Body of pancreas (tissue), 4 donors: ENCODE measurements at regions not wholly inside any gene's neighbourhood (a gene's known extent, or its start where the extent isn't known, plus 50 kb on each side); places are given as distances from the start of the nearest gene placed in this dataset.
A peak's percentile ranks its signal among the peaks of the same experiment; 100 is the strongest.

ENCODE experiments used
- ATAC-seq: fragments of 150-250 bp; one replicate; pipeline ENCODE4 v1.9.1; 2016
- DNase-seq, 4 donors: peaks; one replicate each; pipeline ENCODE4 v3.0.0-alpha.2; 2019
- H3K27ac ChIP-seq, 4 donors: fragments of 200-600 bp; sonication (generic); 1 replicate in 3 of 4; 2 replicates in 1 of 4; pipeline versions ENCODE4 v1.5.1 to v1.6.1; 2016 to 2019; ENCODE audit warnings: mild to moderate bottlenecking in 1 of 4, mixed read lengths in 1 of 4, moderate library complexity in 1 of 4
- H3K27me3 ChIP-seq, 2 donors: fragments of 200-600 bp; sonication (generic); one replicate each; pipeline ENCODE4 v1.6.0; 2016; ENCODE audit warnings: mild to moderate bottlenecking in 1 of 2
- H3K36me3 ChIP-seq, 2 donors: fragments of 200-600 bp; sonication (generic); replicated peaks in 1 of 2; 2 replicates each; pipeline ENCODE4 v1.5.1; 2016; ENCODE audit warnings: low read depth in 2 of 2; ENCODE audit not compliant: insufficient read depth in 1 of 2
- H3K4me1 ChIP-seq: fragments of 200-600 bp; sonication (generic); one replicate; pipeline ENCODE4 v1.6.0; 2016
- H3K4me3 ChIP-seq, 2 donors: fragments of 200-600 bp; sonication (generic); 1 replicate in 1 of 2; 2 replicates in 1 of 2; pipeline ENCODE4 v1.5.1; 2016 to 2019
- H3K9me3 ChIP-seq, 3 donors: fragments of 200-600 bp; sonication (generic); 1 replicate in 2 of 3; 2 replicates in 1 of 3; pipeline ENCODE4 v1.5.1; 2016
- CTCF ChIP-seq, 7 experiments: fragments of 450-650 bp in 4 of 7; fragments of 200-600 bp in 3 of 7; sonication (generic) in 3 of 7; IDR thresholded peaks; one replicate each; pipeline ENCODE4 v1.5.1; 2016 to 2019; ENCODE audit warnings: antibody characterized with exemption in 7 of 7
- POLR2A ChIP-seq, 3 donors: fragments of 450-650 bp; IDR thresholded peaks; one replicate each; pipeline ENCODE4 v1.6.1; 2016; ENCODE audit warnings: antibody characterized with exemption in 3 of 3, mild to moderate bottlenecking in 2 of 3
- WGBS, 2 donors: methylation state at CpG; one replicate each; pipeline ENCODE4 v1.1.5; 2017; 5-methylcytosine and 5-hydroxymethylcytosine counted together
- intact Hi-C: fragments of 100-400 bp; cut with DNase I; formaldehyde crosslinking; loops from one replicate; pipeline ENCODE4 v1.15.1; 2023

GRCh38 chr12:76247026-76247646, 101.1 kb downstream of the BBS10 start:
- Histone ChIP-seq H3K4me3 (no peak overlapping the region), H3K27me3 (no peaks in the 10 kb centered on the region), H3K27ac (no peak overlapping the region), H3K9me3 (no peaks in the 10 kb centered on the region), H3K4me1 (no peaks in the 10 kb centered on the region), H3K36me3 (no peaks in the 10 kb centered on the region)
- TF ChIP-seq CTCF (IDR thresholded peaks at IDR 0.05), result no peak
- TF ChIP-seq POLR2A (IDR thresholded peaks at IDR 0.05), result no peak
- intact Hi-C loops, result no loop called here
- DNase-seq, result peak in 1 of 4 donors; percentile 16
- 52 to 53% methylated on average over 4 of the region's 4 CpGs for WGBS, 2 donors
- ATAC-seq, result no peak

- Histone ChIP-seq H3K4me3 (no peak overlapping the region), H3K4me1 (no peaks in the 10 kb centered on the region), H3K27ac (no peak overlapping the region), H3K36me3 (no peaks in the 10 kb centered on the region), H3K9me3 (no peaks in the 10 kb centered on the region), H3K27me3 (no peaks in the 10 kb centered on the region)
- WGBS, 2 donors, result 46 to 59% methylated on average over 2 of the region's 2 CpGs
- no peak for ATAC-seq
- TF ChIP-seq POLR2A (IDR thresholded peaks at IDR 0.05), result no peak
- TF ChIP-seq CTCF (IDR thresholded peaks at IDR 0.05), result no peak
- DNase-seq, result no peak
- intact Hi-C loops, result no loop called here
These were observed 101.6 kb downstream of the BBS10 start for GRCh38 chr12:76246611-76247010.

GRCh38 chr12:76244300-76244699, 103.9 kb downstream of the BBS10 start:
- Histone ChIP-seq H3K4me3 (no peak overlapping the region), H3K4me1 (no peaks in the 10 kb centered on the region), H3K27ac (no peak overlapping the region), H3K36me3 (no peaks in the 10 kb centered on the region), H3K9me3 (no peaks in the 10 kb centered on the region), H3K27me3 (no peaks in the 10 kb centered on the region)
- ATAC-seq (no peak), DNase-seq (no peak)
- TF ChIP-seq CTCF (IDR thresholded peaks at IDR 0.05) (no peak), POLR2A (IDR thresholded peaks at IDR 0.05) (no peak)
- WGBS, 2 donors, result 71 to 77% methylated on average over 3 of the region's 3 CpGs
- intact Hi-C loops, result no loop called here

- Histone ChIP-seq H3K27me3 (no peaks in the 10 kb centered on the region), H3K4me3 (no peak overlapping the region), H3K36me3 (no peaks in the 10 kb centered on the region), H3K27ac (no peak overlapping the region), H3K4me1 (no peaks in the 10 kb centered on the region), H3K9me3 (no peaks in the 10 kb centered on the region)
- intact Hi-C loops, result no loop called here
- TF ChIP-seq CTCF (IDR thresholded peaks at IDR 0.05) (no peak), POLR2A (IDR thresholded peaks at IDR 0.05) (no peak)
- 83 to 87% methylated on average over 2 of the region's 2 CpGs for WGBS, 2 donors
- ATAC-seq (no peak), DNase-seq (no peak)
These were observed 105.2 kb downstream of the BBS10 start for GRCh38 chr12:76242813-76243550.

GRCh38 chr12:76241371-76241770, 106.8 kb downstream of the BBS10 start:
- TF ChIP-seq CTCF (IDR thresholded peaks at IDR 0.05) (no peak), POLR2A (IDR thresholded peaks at IDR 0.05) (no peak)
- no peaks in the 10 kb centered on the region for H3K9me3 ChIP-seq
- H3K4me1 ChIP-seq, result no peaks in the 10 kb centered on the region
- intact Hi-C loops, result no loop called here
- ATAC-seq, result no peak
- H3K36me3 ChIP-seq, result no peaks in the 10 kb centered on the region
- WGBS, 2 donors, result 78 to 86% methylated on average over 1 of the region's 1 CpG
- H3K27ac ChIP-seq, result no peak overlapping the region
- no peaks in the 10 kb centered on the region for H3K27me3 ChIP-seq
- H3K4me3 ChIP-seq, result no peak overlapping the region
- no peak for DNase-seq
